HEK293 (cell line): ENCODE measurements at regions not wholly inside any gene's neighbourhood (a gene's known extent, or its start where the extent isn't known, plus 50 kb on each side); places are given as distances from the start of the nearest gene placed in this dataset.

Experiments
- CTCF ChIA-PET: fragments of 350-600 bp; formaldehyde crosslinking; extraction: SDS; loops from one replicate; lab custom pipeline; 2021; ENCODE audit warnings: antibody characterized with exemption; lab: Yijun Ruan, JAX
- POLR2A ChIA-PET: fragments of 300-600 bp; formaldehyde crosslinking; extraction: SDS; loops from one replicate; lab custom pipeline; 2020; ENCODE audit warnings: antibody characterized with exemption, inconsistent platforms; lab: Yijun Ruan, JAX
- H3K27ac ChIP-seq: fragments of 200-500 bp; sonication (Bioruptor generic); 2 replicates; pipeline ENCODE4 v1.5.1; 2014; ENCODE audit warnings: low read depth, low read length, control low read depth, inconsistent platforms; ENCODE audit errors: extremely low read depth
- H3K36me3 ChIP-seq, 2 experiments: fragments of 200-500 bp in 1 of 2; sonication (Bioruptor generic) in 1 of 2; 1 replicate in 1 of 2; 2 replicates in 1 of 2; pipeline ENCODE4 v1.5.1; 2014 to 2017; ENCODE audit warnings: inconsistent platforms in 2 of 2, low read length in 2 of 2; ENCODE audit not compliant: control insufficient read depth in 2 of 2, insufficient read depth in 1 of 2
- H3K4me1 ChIP-seq: fragments of 200-500 bp; sonication (Bioruptor generic); 2 replicates; pipeline ENCODE4 v1.5.1; 2014; ENCODE audit warnings: mild to moderate bottlenecking, low read length, inconsistent platforms; ENCODE audit not compliant: control insufficient read depth, insufficient read depth
- H3K4me3 ChIP-seq: 2 replicates; pipeline ENCODE4 v1.5.1; 2011; ENCODE audit warnings: low read depth, mild to moderate bottlenecking, control low read depth, low read length, moderate library complexity
- H3K9me3 ChIP-seq: fragments of 200-500 bp; sonication (Bioruptor generic); 2 replicates; pipeline ENCODE4 v1.5.1; 2014; ENCODE audit warnings: low read depth, low read length, inconsistent platforms; ENCODE audit not compliant: control insufficient read depth, insufficient read depth
- BCL11A ChIP-seq: fragments of 450-650 bp; formaldehyde crosslinking; IDR thresholded peaks from 2 replicates; pipeline ENCODE4 v1.5.1; 2016; ENCODE audit warnings: low read depth, missing biosample characterization, missing genetic modification characterization
- BCL6B ChIP-seq: fragments of 450-650 bp; formaldehyde crosslinking; IDR thresholded peaks from 2 replicates; pipeline ENCODE4 v1.5.1; 2017; ENCODE audit warnings: missing biosample characterization, missing genetic modification characterization
- CTCF ChIP-seq: fragments of 450-650 bp; formaldehyde crosslinking; IDR thresholded peaks from 2 replicates; pipeline ENCODE4 v1.5.1; 2016; ENCODE audit warnings: missing biosample characterization, missing genetic modification characterization
- FEZF1 ChIP-seq: fragments of 450-650 bp; formaldehyde crosslinking; IDR thresholded peaks from 2 replicates; pipeline ENCODE4 v1.5.1; 2016; ENCODE audit warnings: missing biosample characterization, missing genetic modification characterization
- MZF1 ChIP-seq: fragments of 450-650 bp; formaldehyde crosslinking; IDR thresholded peaks from 2 replicates; pipeline ENCODE4 v1.5.1; 2017; ENCODE audit warnings: missing biosample characterization, missing genetic modification characterization, borderline replicate concordance
- OVOL3 ChIP-seq: fragments of 450-650 bp; formaldehyde crosslinking; IDR thresholded peaks from 2 replicates; pipeline ENCODE4 v1.5.1; 2016; ENCODE audit warnings: missing biosample characterization, missing genetic modification characterization
- ZBTB10 ChIP-seq: fragments of 450-650 bp; formaldehyde crosslinking; IDR thresholded peaks from 2 replicates; pipeline ENCODE4 v1.5.1; 2016; ENCODE audit warnings: missing biosample characterization, missing genetic modification characterization
- ZBTB26 ChIP-seq: fragments of 450-650 bp; formaldehyde crosslinking; optimal IDR thresholded peaks from 2 replicates; pipeline ENCODE3; 2016; ENCODE audit warnings: missing biosample characterization, mild to moderate bottlenecking, missing genetic modification characterization
- ZBTB44 ChIP-seq: fragments of 450-650 bp; IDR thresholded peaks from 2 replicates; pipeline ENCODE4 v1.5.1; 2018; ENCODE audit warnings: missing biosample characterization, mild to moderate bottlenecking, missing genetic modification characterization
- ZBTB7A ChIP-seq: fragments of 450-650 bp; formaldehyde crosslinking; IDR thresholded peaks from 2 replicates; pipeline ENCODE4 v1.5.1; 2016; ENCODE audit warnings: low read depth, missing biosample characterization, missing genetic modification characterization
- ZEB2 ChIP-seq: fragments of 450-650 bp; formaldehyde crosslinking; IDR thresholded peaks from 2 replicates; pipeline ENCODE4 v1.5.1; 2016; ENCODE audit warnings: missing biosample characterization, missing genetic modification characterization
- ZFP3 ChIP-seq: fragments of 450-650 bp; formaldehyde crosslinking; IDR thresholded peaks from 2 replicates; pipeline ENCODE4 v1.5.1; 2016; ENCODE audit warnings: low read depth, missing biosample characterization, missing genetic modification characterization
- ZNF132 ChIP-seq: fragments of 450-650 bp; formaldehyde crosslinking; IDR thresholded peaks from 2 replicates; pipeline ENCODE4 v1.5.1; 2017; ENCODE audit warnings: missing biosample characterization, missing genetic modification characterization, borderline replicate concordance
- ZNF155 ChIP-seq: fragments of 450-650 bp; formaldehyde crosslinking; IDR thresholded peaks from 2 replicates; pipeline ENCODE4 v1.5.1; 2016; ENCODE audit warnings: missing biosample characterization, missing genetic modification characterization
- ZNF169 ChIP-seq: fragments of 450-650 bp; formaldehyde crosslinking; IDR thresholded peaks from 2 replicates; pipeline ENCODE4 v1.5.1; 2016; ENCODE audit warnings: missing biosample characterization, missing genetic modification characterization
- ZNF175 ChIP-seq: fragments of 450-650 bp; formaldehyde crosslinking; IDR thresholded peaks from 2 replicates; pipeline ENCODE4 v1.5.1; 2016; ENCODE audit warnings: missing biosample characterization, missing genetic modification characterization
- ZNF211 ChIP-seq: fragments of 450-650 bp; formaldehyde crosslinking; IDR thresholded peaks from 2 replicates; pipeline ENCODE4 v1.5.1; 2016; ENCODE audit warnings: low read depth, missing biosample characterization, missing genetic modification characterization
- ZNF24 ChIP-seq: fragments of 450-650 bp; formaldehyde crosslinking; IDR thresholded peaks from 2 replicates; pipeline ENCODE4 v1.5.1; 2016; ENCODE audit warnings: missing biosample characterization, missing genetic modification characterization
- ZNF391 ChIP-seq: fragments of 450-650 bp; formaldehyde crosslinking; IDR thresholded peaks from 2 replicates; pipeline ENCODE4 v1.5.1; 2016; ENCODE audit warnings: low read depth, missing biosample characterization, missing genetic modification characterization, borderline replicate concordance
- ZNF433 ChIP-seq: fragments of 450-650 bp; formaldehyde crosslinking; IDR thresholded peaks from 2 replicates; pipeline ENCODE4 v1.5.1; 2016; ENCODE audit warnings: missing biosample characterization, missing genetic modification characterization, low read depth
- ZNF560 ChIP-seq: fragments of 450-650 bp; formaldehyde crosslinking; IDR thresholded peaks from 2 replicates; pipeline ENCODE4 v1.5.1; 2017; ENCODE audit warnings: missing biosample characterization, missing genetic modification characterization, borderline replicate concordance
- ZNF621 ChIP-seq: fragments of 450-650 bp; formaldehyde crosslinking; IDR thresholded peaks from 2 replicates; pipeline ENCODE4 v1.5.1; 2017; ENCODE audit warnings: missing biosample characterization, missing genetic modification characterization
- ZNF670 ChIP-seq: fragments of 450-650 bp; formaldehyde crosslinking; IDR thresholded peaks from 2 replicates; pipeline ENCODE4 v1.5.1; 2016; ENCODE audit warnings: missing biosample characterization, missing genetic modification characterization, low read depth
- ZNF76 ChIP-seq: fragments of 450-650 bp; formaldehyde crosslinking; IDR thresholded peaks from 2 replicates; pipeline ENCODE4; 2016; ENCODE audit warnings: low read depth, missing biosample characterization, missing genetic modification characterization, borderline replicate concordance
- ZSCAN18 ChIP-seq: fragments of 450-650 bp; formaldehyde crosslinking; IDR thresholded peaks from 2 replicates; pipeline ENCODE4 v1.5.1; 2016; ENCODE audit warnings: missing biosample characterization, missing genetic modification characterization

GRCh38 chr1:2950926-2951305, 70.4 kb upstream of the ACTRT2 start (continued):
- no peak for TF ChIP-seq BCL6B (tag by site-specific recombination)
- TF ChIP-seq ZSCAN18 (tag by site-specific recombination) = no peak

GRCh38 chr1:2951856-2952255, 69.4 kb upstream of the ACTRT2 start:
- H3K9me3 ChIP-seq = no peaks in the 10 kb centered on the region; the same call in 1 of the 2 replicates
- H3K36me3 ChIP-seq = no peaks in the 10 kb centered on the region
- ChIA-PET CTCF (no interaction called here), POLR2A (no interaction called here)
- no peak overlapping the region for H3K4me3 ChIP-seq
- TF ChIP-seq ZEB2 (tag by site-specific recombination) (no peak), ZNF670 (tag by site-specific recombination) (no peak), OVOL3 (tag by site-specific recombination) (no peak), ZNF391 (no peak), ZNF211 (tag by site-specific recombination) (no peak), ZNF175 (tag by site-specific recombination) (no peak), FEZF1 (no peak), ZNF24 (tag by site-specific recombination) (no peak), ZBTB7A (tag by site-specific recombination) (no peak), ZNF132 (tag by site-specific recombination) (no peak)
- H3K4me1 ChIP-seq = no peaks in the 10 kb centered on the region
- no peak overlapping the region for H3K27ac ChIP-seq

- ChIA-PET CTCF (no interaction called here), POLR2A (no interaction called here)
- Histone ChIP-seq H3K4me3 (no peak overlapping the region), H3K36me3 (no peaks in the 10 kb centered on the region), H3K9me3 (no peaks in the 10 kb centered on the region; the same call in 1 of the 2 replicates), H3K27ac (no peak overlapping the region), H3K4me1 (no peaks in the 10 kb centered on the region)
- TF ChIP-seq ZNF76 (tag by site-specific recombination) (no peak), ZBTB10 (no peak), ZNF560 (tag by site-specific recombination) (no peak), BCL11A (tag by site-specific recombination) (no peak), MZF1 (tag by site-specific recombination) (no peak), ZBTB26 (tag by site-specific recombination) (no peak), ZBTB44 (tag by site-specific recombination) (no peak), ZFP3 (tag by site-specific recombination) (no peak), ZNF155 (tag by site-specific recombination) (no peak), ZNF433 (tag by site-specific recombination) (no peak), ZNF169 (tag by site-specific recombination) (no peak), ZNF621 (tag by site-specific recombination) (no peak), CTCF (tag by site-specific recombination) (no peak), ZNF670 (tag by site-specific recombination) (no peak)
Measured at GRCh38 chr1:2952371-2952770, 68.9 kb upstream of the ACTRT2 start.
